WTC11 (cell line): ENCODE measurements at regions not wholly inside any gene's neighbourhood (a gene's known extent, or its start where the extent isn't known, plus 50 kb on each side); places are given as distances from the start of the nearest gene placed in this dataset.
"Not testable (repeated sequence)": the region's sequence is repeated elsewhere in the genome, so short reads cannot be mapped to it uniquely, and the experiment has no call there.

Experiments used
- ATF3 ChIP-seq: sonication (generic); formaldehyde crosslinking; conservative IDR thresholded peaks from 2 replicates; pipeline ENCODE4 v1.8.1; 2022; ENCODE audit warnings: mild to moderate bottlenecking, missing genetic modification reagents
- CBFB ChIP-seq: sonication (generic); formaldehyde crosslinking; IDR thresholded peaks from 2 replicates; pipeline ENCODE4 v1.8.1; 2022; ENCODE audit warnings: mild to moderate bottlenecking, low read depth, missing genetic modification reagents
- CTCF ChIP-seq: fragments of 200-600 bp; IDR thresholded peaks from 2 replicates; pipeline ENCODE4 v1.8.0; 2022; ENCODE audit warnings: antibody characterized with exemption
- HMGXB4 ChIP-seq: sonication (generic); formaldehyde crosslinking; IDR thresholded peaks from 2 replicates; pipeline ENCODE4 v1.8.1; 2023; ENCODE audit warnings: mild to moderate bottlenecking, moderate library complexity, missing genetic modification reagents
- JUN ChIP-seq: sonication (generic); formaldehyde crosslinking; IDR thresholded peaks from 2 replicates; pipeline ENCODE4 v1.8.0; 2023; ENCODE audit warnings: mild to moderate bottlenecking, missing genetic modification reagents
- MAX ChIP-seq: sonication (generic); formaldehyde crosslinking; IDR thresholded peaks from 2 replicates; pipeline ENCODE4 v1.8.0; 2022; ENCODE audit warnings: mild to moderate bottlenecking, missing genetic modification reagents
- NR1H2 ChIP-seq: sonication (generic); formaldehyde crosslinking; IDR thresholded peaks from 2 replicates; pipeline ENCODE4 v1.9.0; 2021; ENCODE audit warnings: mild to moderate bottlenecking, moderate library complexity, missing genetic modification reagents
- STAT6 ChIP-seq: sonication (generic); formaldehyde crosslinking; conservative IDR thresholded peaks from 2 replicates; pipeline ENCODE4 v1.8.1; 2023; ENCODE audit warnings: mild to moderate bottlenecking, low read depth, missing genetic modification reagents, moderate library complexity
- TEAD1 ChIP-seq: sonication (generic); formaldehyde crosslinking; IDR thresholded peaks from 2 replicates; pipeline ENCODE4 v1.8.0; 2022; ENCODE audit warnings: mild to moderate bottlenecking, missing genetic modification reagents
- USF2 ChIP-seq: sonication (generic); formaldehyde crosslinking; IDR thresholded peaks from 2 replicates; pipeline ENCODE4 v1.8.1; 2023; ENCODE audit warnings: mild to moderate bottlenecking, missing genetic modification reagents, moderate library complexity
- TF ChIP-seq, protein P1 (sequence below): sonication (generic); formaldehyde crosslinking; IDR thresholded peaks from 2 replicates; pipeline ENCODE4 v1.8.1; 2023; ENCODE audit warnings: mild to moderate bottlenecking, missing genetic modification reagents, borderline replicate concordance
- TF ChIP-seq, protein P2 (sequence below): sonication (generic); formaldehyde crosslinking; IDR thresholded peaks from 2 replicates; pipeline ENCODE4 v1.8.1; 2022; ENCODE audit warnings: missing genetic modification reagents, borderline replicate concordance

DNA sequence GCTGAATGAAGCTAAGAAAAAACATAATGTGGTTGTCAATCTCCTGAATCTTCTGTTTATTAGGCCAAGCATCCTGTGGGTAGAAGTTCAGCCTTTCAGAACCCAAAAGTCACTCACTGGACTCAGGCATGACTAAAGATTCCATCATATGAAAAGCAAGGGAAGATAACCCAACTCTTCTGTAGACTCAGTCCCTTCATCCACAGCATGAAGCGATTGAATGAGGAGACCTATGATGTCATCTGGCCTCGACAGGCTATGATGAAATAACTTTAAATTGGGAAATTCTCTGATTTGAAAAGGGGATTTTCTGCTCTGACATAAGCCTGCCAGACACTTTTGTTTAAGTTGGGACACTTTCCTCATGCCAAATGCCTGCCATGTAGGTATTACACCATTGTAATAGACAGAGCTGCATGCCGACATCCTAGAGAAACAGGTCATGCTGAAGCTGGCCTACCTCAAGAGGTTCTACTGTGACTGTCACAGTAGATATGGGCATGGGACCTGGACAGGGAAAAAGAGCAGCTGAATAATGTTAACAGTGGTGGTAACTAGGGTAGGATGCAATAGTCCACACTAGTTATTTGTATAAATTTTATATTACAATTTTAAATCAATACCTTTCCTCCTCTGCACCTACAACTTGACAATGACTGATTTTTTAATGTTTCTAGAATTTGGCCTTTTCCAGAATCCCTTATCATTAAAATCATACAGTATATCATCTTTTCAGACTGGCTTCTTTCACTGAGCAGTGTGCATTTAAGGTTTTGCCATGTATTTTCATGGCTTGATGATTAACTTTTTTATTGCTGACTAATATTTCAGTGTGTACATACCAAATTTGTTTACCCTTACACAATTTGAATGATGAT is 291.3 kb downstream of the CNTNAP3B start:
- TF ChIP-seq USF2 (CRISPR knock-in tag); CTCF; ATF3 (CRISPR knock-in tag); TEAD1 (CRISPR knock-in tag); JUN (CRISPR knock-in tag); CBFB (CRISPR knock-in tag); STAT6 (CRISPR knock-in tag); HMGXB4; MAX; NR1H2: not testable (repeated sequence)
- TF ChIP-seq, protein P1, sequence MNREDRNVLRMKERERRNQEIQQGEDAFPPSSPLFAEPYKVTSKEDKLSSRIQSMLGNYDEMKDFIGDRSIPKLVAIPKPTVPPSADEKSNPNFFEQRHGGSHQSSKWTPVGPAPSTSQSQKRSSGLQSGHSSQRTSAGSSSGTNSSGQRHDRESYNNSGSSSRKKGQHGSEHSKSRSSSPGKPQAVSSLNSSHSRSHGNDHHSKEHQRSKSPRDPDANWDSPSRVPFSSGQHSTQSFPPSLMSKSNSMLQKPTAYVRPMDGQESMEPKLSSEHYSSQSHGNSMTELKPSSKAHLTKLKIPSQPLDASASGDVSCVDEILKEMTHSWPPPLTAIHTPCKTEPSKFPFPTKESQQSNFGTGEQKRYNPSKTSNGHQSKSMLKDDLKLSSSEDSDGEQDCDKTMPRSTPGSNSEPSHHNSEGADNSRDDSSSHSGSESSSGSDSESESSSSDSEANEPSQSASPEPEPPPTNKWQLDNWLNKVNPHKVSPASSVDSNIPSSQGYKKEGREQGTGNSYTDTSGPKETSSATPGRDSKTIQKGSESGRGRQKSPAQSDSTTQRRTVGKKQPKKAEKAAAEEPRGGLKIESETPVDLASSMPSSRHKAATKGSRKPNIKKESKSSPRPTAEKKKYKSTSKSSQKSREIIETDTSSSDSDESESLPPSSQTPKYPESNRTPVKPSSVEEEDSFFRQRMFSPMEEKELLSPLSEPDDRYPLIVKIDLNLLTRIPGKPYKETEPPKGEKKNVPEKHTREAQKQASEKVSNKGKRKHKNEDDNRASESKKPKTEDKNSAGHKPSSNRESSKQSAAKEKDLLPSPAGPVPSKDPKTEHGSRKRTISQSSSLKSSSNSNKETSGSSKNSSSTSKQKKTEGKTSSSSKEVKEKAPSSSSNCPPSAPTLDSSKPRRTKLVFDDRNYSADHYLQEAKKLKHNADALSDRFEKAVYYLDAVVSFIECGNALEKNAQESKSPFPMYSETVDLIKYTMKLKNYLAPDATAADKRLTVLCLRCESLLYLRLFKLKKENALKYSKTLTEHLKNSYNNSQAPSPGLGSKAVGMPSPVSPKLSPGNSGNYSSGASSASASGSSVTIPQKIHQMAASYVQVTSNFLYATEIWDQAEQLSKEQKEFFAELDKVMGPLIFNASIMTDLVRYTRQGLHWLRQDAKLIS (CRISPR knock-in tag) = not testable (repeated sequence)
- TF ChIP-seq, protein P2, sequence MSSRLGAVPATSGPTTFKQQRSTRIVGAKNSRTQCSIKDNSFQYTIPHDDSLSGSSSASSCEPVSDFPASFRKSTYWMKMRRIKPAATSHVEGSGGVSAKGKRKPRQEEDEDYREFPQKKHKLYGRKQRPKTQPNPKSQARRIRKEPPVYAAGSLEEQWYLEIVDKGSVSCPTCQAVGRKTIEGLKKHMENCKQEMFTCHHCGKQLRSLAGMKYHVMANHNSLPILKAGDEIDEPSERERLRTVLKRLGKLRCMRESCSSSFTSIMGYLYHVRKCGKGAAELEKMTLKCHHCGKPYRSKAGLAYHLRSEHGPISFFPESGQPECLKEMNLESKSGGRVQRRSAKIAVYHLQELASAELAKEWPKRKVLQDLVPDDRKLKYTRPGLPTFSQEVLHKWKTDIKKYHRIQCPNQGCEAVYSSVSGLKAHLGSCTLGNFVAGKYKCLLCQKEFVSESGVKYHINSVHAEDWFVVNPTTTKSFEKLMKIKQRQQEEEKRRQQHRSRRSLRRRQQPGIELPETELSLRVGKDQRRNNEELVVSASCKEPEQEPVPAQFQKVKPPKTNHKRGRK (CRISPR knock-in tag) = not testable (repeated sequence)
